Tibial artery (tissue), 4 donors: ENCODE measurements at regions not wholly inside any gene's neighbourhood (a gene's known extent, or its start where the extent isn't known, plus 50 kb on each side); places are given as distances from the start of the nearest gene placed in this dataset.
"Not testable (repeated sequence)": the region's sequence is repeated elsewhere in the genome, so short reads cannot be mapped to it uniquely, and the experiment has no call there.

ENCODE experiments used
- DNase-seq, 2 donors: peaks; one replicate each; pipeline ENCODE4 v3.0.0-alpha.2; 2019
- H3K27ac ChIP-seq, 2 donors: fragments of 200-600 bp; sonication (generic) in 1 of 2; 1 replicate in 1 of 2; 2 replicates in 1 of 2; pipeline ENCODE4 v1.5.1; 2018 to 2019; ENCODE audit warnings: mild to moderate bottlenecking in 1 of 2
- H3K27me3 ChIP-seq, 2 donors: fragments of 200-600 bp; sonication (generic) in 1 of 2; one replicate each; pipeline versions ENCODE4 v1.5.1 to v1.6.0; 2016 to 2019
- H3K36me3 ChIP-seq, 3 donors: fragments of 200-600 bp; sonication (generic) in 2 of 3; one replicate each; pipeline ENCODE4 v1.5.1; 2016 to 2019; ENCODE audit warnings: mild to moderate bottlenecking in 2 of 3
- H3K4me1 ChIP-seq, 4 donors: fragments of 200-600 bp; sonication (generic) in 2 of 4; 1 replicate in 3 of 4; 2 replicates in 1 of 4; pipeline ENCODE4 v1.5.1; 2016 to 2019
- H3K4me3 ChIP-seq, 2 donors: fragments of 200-600 bp; sonication (generic) in 1 of 2; 1 replicate in 1 of 2; 2 replicates in 1 of 2; pipeline ENCODE4 v1.5.1; 2018 to 2019; ENCODE audit warnings: mild to moderate bottlenecking in 2 of 2
- H3K9me3 ChIP-seq, 3 donors: fragments of 200-600 bp; sonication (generic) in 1 of 3; one replicate each; pipeline ENCODE4 v1.5.1; 2016 to 2019
- CTCF ChIP-seq, 2 experiments: fragments of 200-600 bp in 1 of 2; fragments of 450-650 bp in 1 of 2; IDR thresholded peaks; one replicate each; pipeline ENCODE4 v1.5.1; 2017 to 2019; ENCODE audit warnings: antibody characterized with exemption in 2 of 2, mild to moderate bottlenecking in 1 of 2, moderate library complexity in 1 of 2
- intact Hi-C: fragments of 100-400 bp; cut with DNase I; formaldehyde crosslinking; loops from one replicate; pipeline ENCODE4 v1.15.0; 2023; ENCODE audit warnings: low total_unique reads

- Histone ChIP-seq H3K4me3 (no peak overlapping the region), H3K27ac (no peak overlapping the region), H3K36me3 (no peaks in the 10 kb centered on the region), H3K4me1 (no peaks in the 10 kb centered on the region), H3K9me3 (no peaks in the 10 kb centered on the region), H3K27me3 (no peaks in the 10 kb centered on the region)
- intact Hi-C loops = no loop called here
- TF ChIP-seq CTCF (IDR thresholded peaks at IDR 0.05) = no peak
- DNase-seq = no peak
Observed at GRCh38 chr15:92763459-92763858, 107.9 kb upstream of the FAM174B start.

- H3K27me3 ChIP-seq, H3K36me3 ChIP-seq, intact Hi-C loops, H3K4me1 ChIP-seq, H3K9me3 ChIP-seq, DNase-seq, H3K4me3 ChIP-seq, H3K27ac ChIP-seq: not testable (repeated sequence)
Observed at GRCh38 chr15:92768131-92768530, 112.6 kb upstream of the FAM174B start.

GRCh38 chr15:92770641-92771040 is 115.1 kb upstream of the FAM174B start:
- no peak overlapping the region for H3K4me3 ChIP-seq
- TF ChIP-seq CTCF (IDR thresholded peaks at IDR 0.05) = no peak
- H3K4me1 ChIP-seq = no peaks in the 10 kb centered on the region
- H3K27me3 ChIP-seq = no peaks in the 10 kb centered on the region
- H3K27ac ChIP-seq = no peak overlapping the region
- intact Hi-C loops = no loop called here
- DNase-seq = no peak
- no peaks in the 10 kb centered on the region for H3K36me3 ChIP-seq
- H3K9me3 ChIP-seq = no peaks in the 10 kb centered on the region

- intact Hi-C loops = no loop called here
- H3K4me3 ChIP-seq = no peak overlapping the region
- no peaks in the 10 kb centered on the region for H3K27me3 ChIP-seq
- H3K27ac ChIP-seq = no peak overlapping the region
- no peaks in the 10 kb centered on the region for H3K9me3 ChIP-seq
- H3K36me3 ChIP-seq = no peaks in the 10 kb centered on the region
- H3K4me1 ChIP-seq = no peaks in the 10 kb centered on the region
- no peak for TF ChIP-seq CTCF (IDR thresholded peaks at IDR 0.05)
- no peak for DNase-seq
Observed at GRCh38 chr15:92772061-92772460, 116.5 kb upstream of the FAM174B start.

GRCh38 chr15:92772626-92773244 is 117.2 kb upstream of the FAM174B start:
- H3K36me3 ChIP-seq = no peaks in the 10 kb centered on the region
- no peaks in the 10 kb centered on the region for H3K27me3 ChIP-seq
- no peak for DNase-seq
- no peaks in the 10 kb centered on the region for H3K9me3 ChIP-seq
- no peak overlapping the region for H3K27ac ChIP-seq
- intact Hi-C loops = no loop called here
- TF ChIP-seq CTCF (IDR thresholded peaks at IDR 0.05) = no peak
- H3K4me1 ChIP-seq = no peaks in the 10 kb centered on the region
- H3K4me3 ChIP-seq = no peak overlapping the region

GRCh38 chr15:92773340-92773739 is 117.8 kb upstream of the FAM174B start:
- Histone ChIP-seq H3K4me3 (no peak overlapping the region), H3K4me1 (no peaks in the 10 kb centered on the region), H3K9me3 (no peaks in the 10 kb centered on the region), H3K27ac (no peak overlapping the region), H3K27me3 (no peaks in the 10 kb centered on the region), H3K36me3 (no peaks in the 10 kb centered on the region)
- DNase-seq = no peak
- intact Hi-C loops = no loop called here
- no peak for TF ChIP-seq CTCF (IDR thresholded peaks at IDR 0.05)
